ENCODE measurements at regions not wholly inside any gene's neighbourhood (a gene's known extent, or its start where the extent isn't known, plus 50 kb on each side); places are given as distances from the start of the nearest gene placed in this dataset.

GRCh38 chr11:19525714-19526113 lies 186.9 kb upstream of the NAV2 start:
- FAIRE-seq (no peak), DNase-seq (ENCODE audit: insufficient read length, low spot score) (no peak)

- FAIRE-seq (peak; percentile 23), DNase-seq (ENCODE audit: insufficient read length, low spot score) (peak; percentile 8)
Measured at GRCh38 chr11:19525276-19525675, 187.4 kb upstream of the NAV2 start.

- no peak for FAIRE-seq
- no peak for DNase-seq (ENCODE audit: insufficient read length, low spot score)
Measured at GRCh38 chr11:19524171-19524671, 188.4 kb upstream of the NAV2 start.

- DNase-seq (ENCODE audit: insufficient read length, low spot score), result no peak
- no peak for FAIRE-seq
Measured at GRCh38 chr11:19520681-19521080, 192.0 kb upstream of the NAV2 start.

- DNase-seq (ENCODE audit: insufficient read length, low spot score) (no peak), FAIRE-seq (no peak)
Measured at GRCh38 chr11:19519912-19520641, 192.6 kb upstream of the NAV2 start.

DNA sequence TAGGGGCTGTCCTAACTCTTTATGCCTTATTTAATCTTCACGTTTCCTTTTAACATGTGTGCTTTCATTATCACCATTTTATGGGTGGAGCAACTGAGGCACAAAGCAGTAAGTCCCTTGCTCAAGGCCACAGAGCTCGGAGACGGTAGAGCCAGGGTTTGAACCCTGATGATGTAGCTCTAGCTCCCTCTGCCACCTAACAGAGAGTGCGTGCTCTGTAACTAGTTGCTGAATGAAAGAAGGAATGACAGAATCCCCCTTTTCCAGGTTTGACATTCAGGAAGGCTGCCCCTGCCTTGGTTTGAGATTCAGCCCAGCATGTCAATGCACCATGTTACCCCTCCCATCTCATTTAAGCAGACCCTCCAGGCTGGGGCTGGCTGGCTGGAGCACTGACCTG lies 193.3 kb upstream of the NAV2 start:
- no peak for DNase-seq (ENCODE audit: insufficient read length, low spot score)
- no peak for FAIRE-seq

GRCh38 chr11:19513253-19513652 lies 199.4 kb upstream of the NAV2 start:
- FAIRE-seq (no peak), DNase-seq (ENCODE audit: insufficient read length, low spot score) (no peak)

GRCh38 chr11:19512618-19513017 lies 200.0 kb upstream of the NAV2 start:
- no peak for DNase-seq (ENCODE audit: insufficient read length, low spot score)

GRCh38 chr11:19511413-19512183 lies 201.0 kb upstream of the NAV2 start:
- no peak for FAIRE-seq
- no peak for DNase-seq (ENCODE audit: insufficient read length, low spot score)

More at GRCh38 chr11:19512618-19513017, 200.0 kb upstream of the NAV2 start:
- no peak for FAIRE-seq

DNA sequence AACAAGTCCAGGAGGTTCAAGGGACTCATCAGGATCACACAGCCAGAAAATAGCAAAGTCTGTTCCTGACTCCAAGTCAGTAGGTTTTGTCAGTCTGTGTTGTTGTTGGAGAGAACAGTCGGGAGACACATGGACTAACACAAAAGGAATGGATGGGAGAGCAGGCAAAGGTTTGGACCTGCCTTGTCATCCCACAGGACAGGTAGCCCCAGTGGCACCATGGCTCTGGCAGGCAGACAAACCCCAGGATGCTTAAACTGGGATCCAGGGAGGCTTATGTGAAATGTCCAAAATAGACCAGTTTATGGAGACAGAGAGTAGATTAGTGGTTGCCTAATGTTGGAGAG lies 201.6 kb upstream of the NAV2 start:
- FAIRE-seq (no peak), DNase-seq (ENCODE audit: insufficient read length, low spot score) (no peak)

DNA sequence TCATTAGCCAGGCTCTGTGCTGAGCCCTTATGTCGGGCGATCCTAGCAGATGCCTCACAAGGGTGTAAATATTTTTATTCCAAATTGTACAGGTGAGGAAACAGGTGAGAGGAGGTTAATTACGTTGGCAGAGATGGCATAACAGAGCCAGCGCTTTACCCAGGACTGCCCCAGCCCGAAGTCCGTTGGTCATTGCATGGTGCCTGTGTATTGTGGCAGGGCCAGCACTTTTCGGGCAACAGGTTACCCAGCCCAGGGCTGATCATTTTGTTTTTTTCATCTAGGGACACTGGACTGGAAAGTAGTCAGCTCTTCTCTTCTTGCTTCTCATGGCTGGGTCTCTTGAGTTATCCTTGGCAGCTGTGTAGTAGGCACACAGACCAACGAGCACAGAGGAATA lies 202.2 kb upstream of the NAV2 start:
- DNase-seq (ENCODE audit: insufficient read length, low spot score) (no peak), FAIRE-seq (no peak)

- DNase-seq (ENCODE audit: insufficient read length, low spot score), result no peak
- FAIRE-seq, result no peak
Measured at GRCh38 chr11:19509215-19509614, 203.4 kb upstream of the NAV2 start.

DNA sequence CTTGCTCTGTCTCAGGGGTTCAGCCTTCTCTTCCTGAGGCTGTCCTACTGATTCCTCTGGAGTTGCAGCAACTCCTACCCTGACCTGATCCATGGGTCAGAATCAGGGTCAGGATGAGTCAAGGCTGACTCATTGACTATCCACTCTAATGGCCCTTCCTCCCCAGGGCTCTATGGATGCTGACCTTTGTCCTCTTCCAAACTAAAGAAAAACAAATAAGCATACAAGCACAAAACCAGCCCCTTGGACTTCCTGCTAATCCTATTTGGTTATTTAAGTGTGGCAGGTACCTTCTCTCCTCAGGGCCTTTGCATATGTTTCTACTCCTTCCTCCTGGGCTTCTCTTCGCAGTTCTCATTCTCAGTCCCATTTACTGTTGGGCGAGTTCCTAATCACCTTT lies 204.5 kb upstream of the NAV2 start:
- DNase-seq (ENCODE audit: insufficient read length, low spot score) (no peak), FAIRE-seq (no peak)

GRCh38 chr11:19506816-19507486 lies 205.7 kb upstream of the NAV2 start:
- FAIRE-seq, result no peak

GRCh38 chr11:19502691-19503253 lies 209.9 kb upstream of the NAV2 start:
- DNase-seq (ENCODE audit: insufficient read length, low spot score) (no peak), FAIRE-seq (no peak)

More at GRCh38 chr11:19506816-19507486, 205.7 kb upstream of the NAV2 start:
- DNase-seq (ENCODE audit: insufficient read length, low spot score), result no peak

DNA sequence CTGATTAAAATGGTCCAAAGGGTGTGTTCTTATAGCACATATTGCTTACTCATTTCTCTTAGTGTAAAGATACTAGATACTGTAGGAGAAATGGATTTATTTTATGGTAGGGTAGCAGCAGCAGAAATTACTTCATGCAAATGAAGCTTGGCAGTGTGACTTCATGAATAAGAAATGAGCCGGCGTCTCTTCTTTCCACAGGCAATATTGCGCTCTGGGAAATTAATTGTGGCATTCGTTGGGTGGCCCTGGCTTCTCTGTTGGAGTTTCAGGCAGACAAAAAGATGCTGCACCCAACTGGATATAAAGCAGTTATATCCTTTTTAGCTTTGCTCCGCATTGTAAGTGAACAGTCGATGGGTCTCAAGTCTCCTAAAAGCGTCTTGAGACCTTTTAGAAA lies 211.0 kb upstream of the NAV2 start:
- FAIRE-seq (no peak), DNase-seq (ENCODE audit: insufficient read length, low spot score) (no peak)

DNA sequence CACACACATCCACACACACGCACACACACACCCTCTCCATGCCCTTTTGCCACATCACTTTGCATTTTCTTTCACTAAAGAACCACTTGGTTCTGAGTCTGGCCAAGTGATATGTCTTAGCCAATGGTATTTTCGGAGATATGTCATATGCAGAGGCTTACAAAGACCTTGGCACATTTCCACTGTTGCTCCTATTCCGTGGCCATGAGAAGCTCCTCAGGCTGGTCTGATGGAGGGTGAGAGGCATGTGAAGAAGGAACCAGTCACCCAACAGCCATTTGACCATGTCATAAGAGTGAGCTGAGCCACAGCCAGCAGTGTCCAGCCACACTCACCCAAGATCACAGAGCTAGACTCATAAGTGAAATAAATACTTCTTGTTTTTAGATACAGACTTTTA lies 212.6 kb upstream of the NAV2 start:
- DNase-seq (ENCODE audit: insufficient read length, low spot score) (no peak), FAIRE-seq (no peak)

DNA sequence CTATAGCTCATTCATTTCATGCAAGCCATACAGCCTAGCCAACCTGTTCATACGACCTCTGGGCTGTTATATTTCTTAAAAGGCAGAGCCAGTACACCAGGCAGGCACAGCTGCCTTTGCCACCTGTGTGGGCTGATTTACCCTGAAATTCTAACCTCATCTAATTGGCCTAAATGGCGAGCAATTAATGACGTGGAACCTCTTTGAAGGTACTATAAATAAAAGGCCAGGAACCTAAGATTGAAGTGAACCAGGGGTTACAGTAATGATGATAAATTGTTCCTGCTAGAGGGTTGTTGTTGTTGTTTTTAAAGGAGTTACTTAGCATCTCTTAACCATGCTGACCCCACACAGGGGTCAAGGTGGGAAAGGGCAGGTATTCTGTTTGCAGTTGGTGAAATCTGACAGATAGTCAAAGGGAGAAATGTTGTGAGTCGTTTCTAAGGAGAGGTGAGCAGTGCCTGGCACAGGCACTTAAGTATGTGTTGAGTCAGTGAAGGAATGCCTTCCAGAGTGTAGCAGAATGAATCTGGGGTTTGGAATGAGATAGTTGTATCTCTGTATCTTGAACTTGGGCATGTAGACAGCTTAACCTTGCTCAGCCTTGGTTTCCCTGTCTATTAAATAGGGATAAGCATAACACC lies 213.5 kb upstream of the NAV2 start:
- FAIRE-seq (no peak), DNase-seq (ENCODE audit: insufficient read length, low spot score) (no peak)

DNA sequence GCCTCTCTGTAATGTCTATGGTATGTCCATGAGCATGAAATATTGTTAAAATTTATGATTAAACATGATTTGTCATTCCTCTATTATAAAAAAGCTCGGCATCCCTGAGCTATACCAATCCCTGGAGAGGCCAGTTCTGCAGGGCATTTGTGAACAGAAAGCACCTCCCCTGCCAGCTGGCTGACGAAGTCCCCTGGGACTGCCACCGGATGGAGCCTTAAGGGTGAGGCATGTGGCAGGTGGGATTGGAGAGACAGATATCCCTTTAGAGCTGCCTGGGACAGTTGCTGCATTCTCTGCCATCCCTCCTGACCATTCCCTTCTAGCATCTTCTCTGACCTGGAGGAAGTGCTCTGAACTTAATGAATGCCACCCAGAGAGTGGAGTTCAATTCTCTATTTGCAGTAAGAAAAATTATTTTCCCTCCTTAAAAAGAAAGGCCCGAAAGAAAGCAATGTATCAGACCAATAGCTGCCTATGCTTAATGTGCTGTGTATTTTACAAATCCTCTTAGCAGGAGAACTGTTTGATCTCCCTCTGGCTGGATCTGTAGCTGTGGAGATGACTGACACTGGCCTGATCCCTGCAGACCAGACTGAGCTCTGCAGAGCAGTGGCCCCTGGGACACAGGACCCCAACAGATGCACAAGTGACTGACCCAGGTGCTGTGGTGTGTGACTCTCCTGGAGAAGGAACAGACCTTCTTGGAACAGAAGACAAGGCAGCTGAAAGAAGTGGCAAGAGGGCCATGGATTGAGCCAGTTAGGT lies 219.0 kb upstream of the NAV2 start:
- DNase-seq (ENCODE audit: insufficient read length, low spot score), result no peak
- FAIRE-seq, result no peak

Measured in GM19239 (cell line).